Body of pancreas (tissue), 4 donors: ENCODE measurements at regions not wholly inside any gene's neighbourhood (a gene's known extent, or its start where the extent isn't known, plus 50 kb on each side); places are given as distances from the start of the nearest gene placed in this dataset.

ENCODE experiments used
- ATAC-seq: fragments of 150-250 bp; one replicate; pipeline ENCODE4 v1.9.1; 2016
- DNase-seq, 4 donors: peaks; one replicate each; pipeline ENCODE4 v3.0.0-alpha.2; 2019
- H3K27ac ChIP-seq, 4 donors: fragments of 200-600 bp; sonication (generic); 1 replicate in 3 of 4; 2 replicates in 1 of 4; pipeline versions ENCODE4 v1.5.1 to v1.6.1; 2016 to 2019; ENCODE audit warnings: mild to moderate bottlenecking in 1 of 4, mixed read lengths in 1 of 4, moderate library complexity in 1 of 4
- H3K27me3 ChIP-seq, 2 donors: fragments of 200-600 bp; sonication (generic); one replicate each; pipeline ENCODE4 v1.6.0; 2016; ENCODE audit warnings: mild to moderate bottlenecking in 1 of 2
- H3K36me3 ChIP-seq, 2 donors: fragments of 200-600 bp; sonication (generic); replicated peaks in 1 of 2; 2 replicates each; pipeline ENCODE4 v1.5.1; 2016; ENCODE audit warnings: low read depth in 2 of 2; ENCODE audit not compliant: insufficient read depth in 1 of 2
- H3K4me1 ChIP-seq: fragments of 200-600 bp; sonication (generic); one replicate; pipeline ENCODE4 v1.6.0; 2016
- H3K4me3 ChIP-seq, 2 donors: fragments of 200-600 bp; sonication (generic); 1 replicate in 1 of 2; 2 replicates in 1 of 2; pipeline ENCODE4 v1.5.1; 2016 to 2019
- H3K9me3 ChIP-seq, 3 donors: fragments of 200-600 bp; sonication (generic); 1 replicate in 2 of 3; 2 replicates in 1 of 3; pipeline ENCODE4 v1.5.1; 2016
- CTCF ChIP-seq, 7 experiments: fragments of 450-650 bp in 4 of 7; fragments of 200-600 bp in 3 of 7; sonication (generic) in 3 of 7; IDR thresholded peaks; one replicate each; pipeline ENCODE4 v1.5.1; 2016 to 2019; ENCODE audit warnings: antibody characterized with exemption in 7 of 7
- POLR2A ChIP-seq, 3 donors: fragments of 450-650 bp; IDR thresholded peaks; one replicate each; pipeline ENCODE4 v1.6.1; 2016; ENCODE audit warnings: antibody characterized with exemption in 3 of 3, mild to moderate bottlenecking in 2 of 3
- WGBS, 2 donors: methylation state at CpG; one replicate each; pipeline ENCODE4 v1.1.5; 2017; 5-methylcytosine and 5-hydroxymethylcytosine counted together
- intact Hi-C: fragments of 100-400 bp; cut with DNase I; formaldehyde crosslinking; loops from one replicate; pipeline ENCODE4 v1.15.1; 2023

GRCh38 chr4:13193662-13194061 lies 290.5 kb downstream of the RAB28 start:
- Histone ChIP-seq H3K36me3 (no peaks in the 10 kb centered on the region), H3K4me3 (no peak overlapping the region), H3K9me3 (no peaks in the 10 kb centered on the region), H3K27me3 (no peaks in the 10 kb centered on the region), H3K4me1 (no peaks in the 10 kb centered on the region), H3K27ac (no peak overlapping the region)
- 85 to 93% methylated on average over 7 of the region's 7 CpGs for WGBS, 2 donors
- no peak for DNase-seq
- intact Hi-C loops = no loop called here
- no peak for ATAC-seq
- TF ChIP-seq POLR2A (IDR thresholded peaks at IDR 0.05) (no peak), CTCF (IDR thresholded peaks at IDR 0.05) (no peak)

GRCh38 chr4:13190093-13190721 lies 293.9 kb downstream of the RAB28 start:
- ATAC-seq (no peak), DNase-seq (no peak)
- H3K9me3 ChIP-seq = no peaks in the 10 kb centered on the region
- H3K36me3 ChIP-seq = no peaks in the 10 kb centered on the region
- no peaks in the 10 kb centered on the region for H3K27me3 ChIP-seq
- WGBS, 2 donors = 78% methylated on average over 6 of the region's 6 CpGs
- no peak for TF ChIP-seq POLR2A (IDR thresholded peaks at IDR 0.05)
- TF ChIP-seq CTCF (IDR thresholded peaks at IDR 0.05) = no peak
- H3K4me1 ChIP-seq = no peaks in the 10 kb centered on the region
- H3K4me3 ChIP-seq = no peak overlapping the region
- intact Hi-C loops = no loop called here
- H3K27ac ChIP-seq = no peak overlapping the region

GRCh38 chr4:13184199-13184598 lies 299.9 kb downstream of the RAB28 start:
- no peaks in the 10 kb centered on the region for H3K36me3 ChIP-seq
- WGBS, 2 donors = 88 to 93% methylated on average over 2 of the region's 2 CpGs
- H3K9me3 ChIP-seq = no peaks in the 10 kb centered on the region
- TF ChIP-seq POLR2A (IDR thresholded peaks at IDR 0.05) = no peak
- no peak for TF ChIP-seq CTCF (IDR thresholded peaks at IDR 0.05)
- intact Hi-C loops = no loop called here
- no peak for ATAC-seq
- no peaks in the 10 kb centered on the region for H3K4me1 ChIP-seq
- H3K27me3 ChIP-seq = no peaks in the 10 kb centered on the region
- H3K27ac ChIP-seq = no peak overlapping the region
- no peak for DNase-seq
- no peak overlapping the region for H3K4me3 ChIP-seq

- ATAC-seq = no peak
- Histone ChIP-seq H3K27ac (no peak overlapping the region), H3K36me3 (no peaks in the 10 kb centered on the region), H3K9me3 (no peaks in the 10 kb centered on the region), H3K27me3 (no peaks in the 10 kb centered on the region), H3K4me1 (no peaks in the 10 kb centered on the region), H3K4me3 (no peak overlapping the region)
- intact Hi-C loops = no loop called here
- TF ChIP-seq CTCF (IDR thresholded peaks at IDR 0.05) = no peak
- TF ChIP-seq POLR2A (IDR thresholded peaks at IDR 0.05) = no peak
- DNase-seq = no peak
Measured at GRCh38 chr4:13182133-13182532, 302.0 kb downstream of the RAB28 start.

GRCh38 chr4:13181681-13182080 lies 302.5 kb downstream of the RAB28 start:
- TF ChIP-seq POLR2A (IDR thresholded peaks at IDR 0.05) (no peak), CTCF (IDR thresholded peaks at IDR 0.05) (no peak)
- WGBS, 2 donors = 84 to 92% methylated on average over 4 of the region's 4 CpGs
- DNase-seq = no peak
- Histone ChIP-seq H3K36me3 (no peaks in the 10 kb centered on the region), H3K4me3 (no peak overlapping the region), H3K4me1 (no peaks in the 10 kb centered on the region), H3K27me3 (no peaks in the 10 kb centered on the region), H3K27ac (no peak overlapping the region), H3K9me3 (no peaks in the 10 kb centered on the region)
- intact Hi-C loops = no loop called here
- ATAC-seq = no peak
